Activated T-cell treated with anti-CD3 and anti-CD28 coated beads, Interleukin-2, amount 50 U/mL, for 4 hours (primary cell): ENCODE measurements at regions not wholly inside any gene's neighbourhood (a gene's known extent, or its start where the extent isn't known, plus 50 kb on each side); places are given as distances from the start of the nearest gene placed in this dataset.

Experiments used
- ATAC-seq, 2 donors: fragments of 200-7000 bp; cut with Tn5 transposase; one replicate each; pipeline ENCODE4 v1.10.0; 2021
- DNase-seq: peaks from one replicate; pipeline ENCODE4 v3.0.0-alpha.2; 2020
- H3K27me3 Mint-ChIP-seq: one replicate; pipeline ENCODE4 v1.8.0; 2021; ENCODE audit warnings: low read depth, mixed read lengths
- H3K36me3 Mint-ChIP-seq: one replicate; pipeline ENCODE4 v1.8.0; 2022; ENCODE audit warnings: mixed read lengths; ENCODE audit not compliant: insufficient read depth
- H3K4me1 Mint-ChIP-seq: one replicate; pipeline ENCODE4 v1.8.0; 2021; ENCODE audit warnings: low read depth, mixed read lengths
- H3K4me3 Mint-ChIP-seq: one replicate; pipeline ENCODE4 v1.8.0; 2021; ENCODE audit warnings: mild to moderate bottlenecking, moderate library complexity, mixed read lengths
- H3K9me3 Mint-ChIP-seq: one replicate; pipeline ENCODE4 v1.8.0; 2021; ENCODE audit warnings: mixed read lengths

DNA sequence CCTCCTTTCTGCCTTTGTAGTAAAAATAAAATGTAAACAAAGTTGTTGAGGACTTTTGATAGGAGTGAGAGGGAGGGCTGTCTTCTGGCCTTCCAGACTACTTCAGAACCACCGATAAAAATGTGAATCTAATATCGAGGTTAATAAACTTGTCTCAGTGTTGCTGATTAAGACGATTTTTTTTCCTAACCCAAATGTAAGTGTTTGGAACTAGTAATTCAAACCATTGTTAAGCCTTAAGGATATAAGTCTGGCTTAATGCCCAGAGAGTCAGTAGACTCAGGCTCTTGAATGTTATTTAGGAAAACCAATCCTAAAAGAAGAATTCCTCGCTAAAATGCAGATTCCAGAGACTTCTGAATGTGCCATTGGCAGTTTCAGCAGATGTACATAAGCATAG, 356.9 kb downstream of the SIPA1L2 start:
- DNase-seq (no peak), ATAC-seq (no peak)
- H3K9me3 Mint-ChIP-seq, result no peaks in the 10 kb centered on the region
- H3K4me1 Mint-ChIP-seq, result no peaks in the 10 kb centered on the region
- H3K36me3 Mint-ChIP-seq, result no peaks in the 10 kb centered on the region
- H3K27me3 Mint-ChIP-seq, result peaks cover 8% of the 10 kb centered on the region
- H3K4me3 Mint-ChIP-seq, result no peak overlapping the region

- no peaks in the 10 kb centered on the region for H3K4me1 Mint-ChIP-seq
- no peaks in the 10 kb centered on the region for H3K36me3 Mint-ChIP-seq
- H3K9me3 Mint-ChIP-seq, result no peaks in the 10 kb centered on the region
- ATAC-seq (no peak), DNase-seq (no peak)
- H3K4me3 Mint-ChIP-seq, result no peak overlapping the region
- peaks cover 8% of the 10 kb centered on the region for H3K27me3 Mint-ChIP-seq
Measured at GRCh38 chr1:232271991-232272589, 357.8 kb downstream of the SIPA1L2 start.

DNA sequence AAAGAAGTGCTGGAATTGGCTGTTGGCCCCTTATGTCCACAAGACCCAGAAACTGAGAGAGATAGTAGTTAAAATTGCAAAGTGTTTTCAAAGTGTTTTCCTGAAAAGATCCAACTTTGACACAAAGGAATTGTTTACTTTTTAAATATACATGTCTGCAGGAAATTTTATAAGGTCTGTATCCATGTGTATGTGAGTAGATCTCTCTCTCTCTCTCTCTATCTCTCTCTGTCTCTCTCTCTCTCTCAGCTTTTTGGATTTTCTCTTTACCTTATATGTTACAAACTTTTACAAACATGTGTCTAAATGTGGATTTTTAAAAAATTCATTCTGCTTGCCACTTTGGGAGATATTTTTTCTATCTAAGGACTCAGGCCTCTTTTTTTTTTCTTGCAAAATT, 358.6 kb downstream of the SIPA1L2 start:
- Mint-ChIP-seq H3K4me3 (no peak overlapping the region), H3K36me3 (no peaks in the 10 kb centered on the region), H3K9me3 (no peaks in the 10 kb centered on the region), H3K4me1 (no peaks in the 10 kb centered on the region), H3K27me3 (peaks cover 5% of the 10 kb centered on the region)
- no peak for ATAC-seq
- DNase-seq, result no peak

GRCh38 chr1:232269988-232270387, 359.9 kb downstream of the SIPA1L2 start:
- Mint-ChIP-seq H3K4me3 (no peak overlapping the region), H3K4me1 (no peaks in the 10 kb centered on the region), H3K27me3 (peaks cover 8% of the 10 kb centered on the region), H3K36me3 (no peaks in the 10 kb centered on the region), H3K9me3 (no peaks in the 10 kb centered on the region)
- DNase-seq (no peak), ATAC-seq (no peak)

- ATAC-seq (no peak), DNase-seq (no peak)
- Mint-ChIP-seq H3K4me3 (no peak overlapping the region), H3K4me1 (no peaks in the 10 kb centered on the region), H3K36me3 (no peaks in the 10 kb centered on the region), H3K9me3 (no peaks in the 10 kb centered on the region), H3K27me3 (peaks cover 8% of the 10 kb centered on the region)
Measured at GRCh38 chr1:232267837-232268598, 361.9 kb downstream of the SIPA1L2 start.

DNA sequence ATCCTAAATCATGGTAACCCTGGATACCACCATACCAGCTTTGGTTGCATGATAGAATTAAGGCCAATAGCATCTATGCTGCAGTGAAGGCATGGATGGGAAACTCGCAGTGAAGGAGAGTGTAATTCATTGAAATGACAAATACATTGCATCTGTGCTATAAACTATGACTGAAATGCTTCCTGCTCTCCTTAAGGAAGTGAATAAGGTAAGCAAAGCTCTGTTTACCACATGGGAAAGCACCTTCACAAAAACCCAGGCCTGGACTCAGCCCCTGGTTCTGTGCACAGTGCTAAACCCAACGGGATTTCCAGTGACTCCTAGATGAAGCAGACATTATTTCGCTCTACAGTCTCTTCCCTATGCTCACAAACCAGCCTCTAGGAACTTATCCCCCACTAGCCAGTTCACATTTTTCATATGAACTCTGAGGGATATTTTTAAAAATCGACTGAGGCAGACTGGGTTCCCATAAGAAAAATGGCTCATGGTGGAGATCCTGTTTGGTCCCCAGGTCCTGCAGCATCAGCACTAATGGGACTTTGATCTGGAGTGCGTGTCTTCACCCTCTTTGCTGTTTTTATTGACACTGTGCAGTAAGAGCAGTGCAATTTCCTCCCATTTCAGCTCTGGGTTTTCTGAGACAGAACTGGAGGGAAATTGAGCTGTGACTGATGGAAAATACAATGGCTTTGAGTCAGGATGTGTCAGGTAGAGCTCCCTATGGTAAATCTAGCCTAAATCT, 362.7 kb downstream of the SIPA1L2 start:
- H3K27me3 Mint-ChIP-seq, result peaks cover 6% of the 10 kb centered on the region
- no peak overlapping the region for H3K4me3 Mint-ChIP-seq
- DNase-seq (no peak), ATAC-seq (no peak)
- H3K36me3 Mint-ChIP-seq, result no peaks in the 10 kb centered on the region
- no peaks in the 10 kb centered on the region for H3K9me3 Mint-ChIP-seq
- H3K4me1 Mint-ChIP-seq, result no peaks in the 10 kb centered on the region

- H3K4me3 Mint-ChIP-seq, result no peak overlapping the region
- no peaks in the 10 kb centered on the region for H3K36me3 Mint-ChIP-seq
- H3K9me3 Mint-ChIP-seq, result no peaks in the 10 kb centered on the region
Measured at GRCh38 chr1:232263452-232263851, 366.5 kb downstream of the SIPA1L2 start.

DNA sequence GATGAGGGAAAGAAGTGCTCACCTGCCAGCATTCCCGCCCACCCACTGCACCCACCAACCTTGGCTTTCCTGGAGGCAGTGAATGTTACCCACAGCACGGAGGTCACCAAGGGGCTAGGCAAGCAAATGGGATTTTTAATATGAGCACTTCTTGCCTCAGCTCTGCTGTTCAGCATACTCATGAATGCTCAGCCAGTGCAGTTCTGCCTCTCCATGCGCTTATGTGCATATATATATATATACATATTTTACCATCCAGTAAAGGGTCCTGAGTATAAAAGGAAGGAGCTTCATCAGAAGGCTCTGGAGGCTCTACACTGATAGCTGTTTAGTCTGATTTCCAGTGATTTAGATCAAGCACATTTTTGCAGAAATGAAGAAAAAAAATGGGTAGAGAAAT, 366.9 kb downstream of the SIPA1L2 start:
- ATAC-seq (no peak), DNase-seq (no peak)
- Mint-ChIP-seq H3K9me3 (no peaks in the 10 kb centered on the region), H3K4me3 (no peak overlapping the region), H3K27me3 (peaks cover 15% of the 10 kb centered on the region), H3K36me3 (no peaks in the 10 kb centered on the region), H3K4me1 (no peaks in the 10 kb centered on the region)

More at GRCh38 chr1:232263452-232263851, 366.5 kb downstream of the SIPA1L2 start:
- Mint-ChIP-seq H3K27me3 (peaks cover 13% of the 10 kb centered on the region), H3K4me1 (no peaks in the 10 kb centered on the region)
- no peak for DNase-seq
- ATAC-seq, result no peak

DNA sequence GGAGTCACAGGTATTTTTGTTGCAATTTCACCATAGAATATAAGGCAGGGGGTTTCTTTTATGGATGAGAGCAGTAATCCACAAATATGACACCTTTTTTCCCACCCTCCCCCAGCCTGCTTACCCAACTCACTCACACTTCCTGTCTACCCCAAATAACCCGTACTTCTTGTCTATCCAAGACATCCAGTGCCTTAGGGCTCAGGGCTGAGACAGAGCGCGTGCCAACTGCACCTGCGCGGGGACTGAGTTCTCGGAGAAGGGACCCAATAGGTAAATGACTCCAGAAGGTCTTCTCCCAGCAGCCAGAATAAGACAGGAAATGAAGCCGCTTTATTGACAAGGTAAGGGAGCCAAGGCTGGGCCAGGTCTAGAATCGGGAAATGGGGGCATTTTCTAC, 369.1 kb downstream of the SIPA1L2 start:
- H3K4me1 Mint-ChIP-seq, result no peaks in the 10 kb centered on the region
- no peak for DNase-seq
- no peaks in the 10 kb centered on the region for H3K36me3 Mint-ChIP-seq
- no peak overlapping the region for H3K4me3 Mint-ChIP-seq
- H3K27me3 Mint-ChIP-seq, result peaks cover 16% of the 10 kb centered on the region
- H3K9me3 Mint-ChIP-seq, result no peaks in the 10 kb centered on the region
- no peak for ATAC-seq

DNA sequence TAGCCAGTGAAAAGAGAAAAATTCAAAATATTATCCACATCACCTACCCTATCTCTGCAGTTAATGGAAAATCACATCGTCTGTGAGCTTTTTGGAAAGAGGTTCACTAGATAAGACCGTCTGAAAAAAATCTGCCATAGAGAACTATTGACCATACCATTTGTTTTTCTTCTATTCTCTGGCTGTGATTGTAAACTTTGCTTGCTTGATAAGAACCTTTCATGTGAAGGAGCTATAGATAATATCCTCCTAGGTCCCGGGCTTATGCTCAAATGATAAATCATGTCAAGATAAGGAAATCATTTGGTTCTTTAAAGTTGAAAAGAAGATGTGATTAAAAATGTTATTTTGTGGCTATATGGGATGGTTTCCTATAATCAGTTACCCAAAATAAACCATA, 369.9 kb downstream of the SIPA1L2 start:
- Mint-ChIP-seq H3K9me3 (no peaks in the 10 kb centered on the region), H3K4me3 (no peak overlapping the region), H3K27me3 (peaks cover 14% of the 10 kb centered on the region), H3K36me3 (no peaks in the 10 kb centered on the region), H3K4me1 (no peaks in the 10 kb centered on the region)
- ATAC-seq, result no peak
- no peak for DNase-seq

DNA sequence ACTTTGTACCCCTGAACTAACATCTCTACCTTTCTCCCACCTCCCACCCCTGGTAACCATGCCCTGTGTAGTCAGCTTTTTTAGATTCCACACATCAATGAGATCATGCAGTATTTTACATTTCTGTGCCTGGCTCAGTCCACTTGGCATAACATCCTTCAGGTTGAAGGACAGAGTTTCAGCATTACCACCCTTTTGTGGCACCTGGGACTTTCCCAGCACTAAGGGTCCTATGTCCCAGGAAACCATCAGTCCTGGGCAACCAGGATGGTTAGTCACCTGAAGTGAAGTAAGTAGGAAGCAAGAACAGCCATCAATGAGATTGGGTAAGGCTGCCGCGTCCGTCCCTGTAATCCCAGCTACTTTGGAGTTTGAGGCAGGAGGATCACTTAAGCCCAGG, 370.6 kb downstream of the SIPA1L2 start:
- Mint-ChIP-seq H3K36me3 (no peaks in the 10 kb centered on the region), H3K27me3 (peaks cover 14% of the 10 kb centered on the region), H3K4me1 (no peaks in the 10 kb centered on the region), H3K4me3 (no peak overlapping the region), H3K9me3 (no peaks in the 10 kb centered on the region)
- DNase-seq (no peak), ATAC-seq (no peak)

GRCh38 chr1:232252546-232253118, 377.3 kb downstream of the SIPA1L2 start:
- no peaks in the 10 kb centered on the region for H3K9me3 Mint-ChIP-seq
- H3K4me3 Mint-ChIP-seq, result no peak overlapping the region
- ATAC-seq (no peak), DNase-seq (no peak)
- H3K36me3 Mint-ChIP-seq, result no peaks in the 10 kb centered on the region
- H3K27me3 Mint-ChIP-seq, result peaks cover 33% of the 10 kb centered on the region
- H3K4me1 Mint-ChIP-seq, result peaks cover 3% of the 10 kb centered on the region

DNA sequence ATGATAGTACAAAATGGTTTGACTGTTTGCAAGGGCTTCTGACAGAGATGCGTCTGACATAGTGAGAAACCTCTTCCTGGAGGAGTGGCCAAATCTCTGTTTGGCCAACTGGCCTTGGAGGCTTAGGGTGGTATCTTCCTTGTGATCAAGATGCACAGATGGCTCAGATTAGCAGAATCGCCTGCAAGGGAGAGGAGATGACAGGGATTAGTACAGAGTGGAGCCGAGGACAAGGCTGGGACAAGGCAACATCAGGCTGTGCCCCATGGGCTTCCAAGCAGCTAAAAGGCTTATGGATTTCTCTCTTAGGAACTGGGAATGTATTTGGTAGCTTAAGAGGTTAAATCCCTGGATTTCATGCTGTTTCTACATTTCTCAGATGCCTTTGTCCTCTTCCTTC, 379.1 kb downstream of the SIPA1L2 start:
- Mint-ChIP-seq H3K27me3 (peaks cover 38% of the 10 kb centered on the region), H3K9me3 (no peaks in the 10 kb centered on the region), H3K4me1 (peaks cover 3% of the 10 kb centered on the region), H3K4me3 (no peak overlapping the region), H3K36me3 (no peaks in the 10 kb centered on the region)
- ATAC-seq, result no peak
- no peak for DNase-seq

- Mint-ChIP-seq H3K36me3 (no peaks in the 10 kb centered on the region), H3K27me3 (peaks cover 42% of the 10 kb centered on the region), H3K4me3 (no peak overlapping the region), H3K4me1 (peaks cover 3% of the 10 kb centered on the region), H3K9me3 (no peaks in the 10 kb centered on the region)
- DNase-seq (no peak), ATAC-seq (no peak)
Measured at GRCh38 chr1:232249861-232250777, 379.8 kb downstream of the SIPA1L2 start.
